Kidney (tissue), 13 donors: ENCODE measurements at regions not wholly inside any gene's neighbourhood (a gene's known extent, or its start where the extent isn't known, plus 50 kb on each side); places are given as distances from the start of the nearest gene placed in this dataset.

Experiments
- DNase-seq, 5 donors: peaks; one replicate each; pipeline ENCODE4 v3.0.0-alpha.2; 2013 to 2020
- FAIRE-seq: peaks from 2 replicates; lab custom pipeline; 2012; peaks lifted over from hg19 to GRCh38; lab: Jason Lieb, UNC
- H3K27ac ChIP-seq, 2 donors: one replicate each; pipeline ENCODE4 v1.7.0; 2013; ENCODE audit warnings: low read depth in 2 of 2, low read length in 2 of 2, inconsistent platforms in 1 of 2
- H3K27me3 ChIP-seq: one replicate; pipeline ENCODE4 v1.7.1; 2013; ENCODE audit warnings: low read length, inconsistent platforms; ENCODE audit not compliant: control insufficient read depth, insufficient read depth
- H3K36me3 ChIP-seq, 3 donors: one replicate each; pipeline versions ENCODE4 v1.7.0 to v1.7.1; 2013; ENCODE audit warnings: low read length in 3 of 3, control low read depth in 1 of 3, inconsistent platforms in 1 of 3; ENCODE audit not compliant: insufficient read depth in 3 of 3, control insufficient read depth in 2 of 3
- H3K4me1 ChIP-seq, 3 donors: one replicate each; pipeline versions ENCODE4 v1.7.0 to v1.7.1; 2013; ENCODE audit warnings: low read length in 3 of 3, inconsistent platforms in 1 of 3, low read depth in 1 of 3; ENCODE audit not compliant: control insufficient read depth in 2 of 3, insufficient read depth in 2 of 3
- H3K4me3 ChIP-seq, 3 donors: one replicate each; pipeline versions ENCODE4 v1.7.0 to v1.8.1; 2013; ENCODE audit warnings: low read length in 3 of 3, control low read depth in 1 of 3, inconsistent platforms in 1 of 3
- H3K9ac ChIP-seq, 3 donors: one replicate each; pipeline versions ENCODE4 v1.7.0 to v1.7.1; 2013; ENCODE audit warnings: low read length in 3 of 3, control low read depth in 1 of 3, inconsistent platforms in 1 of 3
- H3K9me3 ChIP-seq, 3 donors: one replicate each; pipeline versions ENCODE4 v1.7.0 to v1.7.1; 2013; ENCODE audit warnings: low read length in 3 of 3, control low read depth in 1 of 3, inconsistent platforms in 1 of 3; ENCODE audit not compliant: control insufficient read depth in 2 of 3, insufficient read depth in 1 of 3
- CTCF ChIP-seq: IDR thresholded peaks from 3 replicates; pipeline ENCODE4 v1.5.1; 2012; ENCODE audit warnings: mild to moderate bottlenecking, moderate library complexity, borderline replicate concordance; ENCODE audit not compliant: insufficient read depth; ENCODE audit errors: extremely low read depth
- intact Hi-C: fragments of 100-400 bp; cut with DNase I; formaldehyde crosslinking; loops from one replicate; pipeline ENCODE4 v1.11.1; 2022
- donor health status: control.
- donor health status: control.
- donor health status: control.
- donor health status: control.
- donor health status: control.
- donor health status: DM: yes; HTN: yes; CAD: no.
- donor health status: Normal renal cell carcinoma (clear cell type).

GRCh38 chr1:30027247-30027646 lies 696.1 kb downstream of the MATN1 start:
- Histone ChIP-seq H3K4me1 (no peaks in the 10 kb centered on the region), H3K4me3 (no peak overlapping the region), H3K9me3 (no peaks in the 10 kb centered on the region), H3K9ac (no peak overlapping the region), H3K27me3 (no peaks in the 10 kb centered on the region), H3K36me3 (no peaks in the 10 kb centered on the region), H3K27ac (no peak overlapping the region)
- no peak for TF ChIP-seq CTCF
- FAIRE-seq (no peak), DNase-seq (no peak)
- intact Hi-C loops = no loop called here

- Histone ChIP-seq H3K36me3 (no peaks in the 10 kb centered on the region), H3K9me3 (no peaks in the 10 kb centered on the region), H3K4me1 (no peaks in the 10 kb centered on the region), H3K27ac (no peak overlapping the region), H3K27me3 (no peaks in the 10 kb centered on the region), H3K4me3 (no peak overlapping the region), H3K9ac (no peak overlapping the region)
- no peak for DNase-seq
- FAIRE-seq = no peak
- intact Hi-C loops = no loop called here
- TF ChIP-seq CTCF = no peak
These were observed 698.8 kb downstream of the MATN1 start for GRCh38 chr1:30024411-30025195.

GRCh38 chr1:30023339-30024022 lies 699.9 kb downstream of the MATN1 start:
- Histone ChIP-seq H3K36me3 (no peaks in the 10 kb centered on the region), H3K27me3 (no peaks in the 10 kb centered on the region), H3K4me3 (no peak overlapping the region), H3K4me1 (no peaks in the 10 kb centered on the region), H3K27ac (no peak overlapping the region), H3K9me3 (peaks cover 0 to 5% (median 0%) of the 10 kb centered on the region in 3 donors), H3K9ac (no peak overlapping the region)
- FAIRE-seq (no peak), DNase-seq (no peak)
- TF ChIP-seq CTCF = no peak
- intact Hi-C loops = no loop called here
